ENCODE measurements at regions not wholly inside any gene's neighbourhood (a gene's known extent, or its start where the extent isn't known, plus 50 kb on each side); places are given as distances from the start of the nearest gene placed in this dataset.

GRCh38 chr12:14065616-14066015 lies 84.2 kb upstream of the GRIN2B start:
- TF ChIP-seq POLR2A (IDR thresholded peaks at IDR 0.05) (no peak), CTCF (IDR thresholded peaks at IDR 0.05) (no peak)
- Histone ChIP-seq H3K4me3 (replicated peaks in 1 of 3) (no peak overlapping the region), H3K9me3 (no peaks in the 10 kb centered on the region), H3K27ac (no peak overlapping the region), H3K27me3 (no peaks in the 10 kb centered on the region), H3K36me3 (no peaks in the 10 kb centered on the region), H3K4me1 (no peaks in the 10 kb centered on the region)
- 31 to 42% methylated on average over 1 of the region's 1 CpG for WGBS, 2 donors
- intact Hi-C loops (cut with DNase I) = no loop called here
- DNase-seq = no peak

GRCh38 chr12:14066021-14066420 lies 84.6 kb upstream of the GRIN2B start:
- TF ChIP-seq POLR2A (IDR thresholded peaks at IDR 0.05) (no peak), CTCF (IDR thresholded peaks at IDR 0.05) (no peak)
- Histone ChIP-seq H3K9me3 (no peaks in the 10 kb centered on the region), H3K27me3 (no peaks in the 10 kb centered on the region), H3K4me1 (no peaks in the 10 kb centered on the region), H3K36me3 (no peaks in the 10 kb centered on the region), H3K4me3 (replicated peaks in 1 of 3) (no peak overlapping the region), H3K27ac (no peak overlapping the region)
- no peak for DNase-seq
- intact Hi-C loops (cut with DNase I) = no loop called here

- TF ChIP-seq CTCF (IDR thresholded peaks at IDR 0.05) (no peak), POLR2A (IDR thresholded peaks at IDR 0.05) (no peak)
- no peaks in the 10 kb centered on the region for H3K4me1 ChIP-seq
- intact Hi-C loops (cut with DNase I) = no loop called here
- H3K27me3 ChIP-seq = no peaks in the 10 kb centered on the region
- no peak overlapping the region for H3K27ac ChIP-seq
- H3K4me3 ChIP-seq (replicated peaks in 1 of 3) = no peak overlapping the region
- WGBS, 2 donors = 59 to 61% methylated on average over 2 of the region's 2 CpGs
- H3K9me3 ChIP-seq = no peaks in the 10 kb centered on the region
- DNase-seq = no peak
- no peaks in the 10 kb centered on the region for H3K36me3 ChIP-seq
These were observed 87.6 kb upstream of the GRIN2B start for GRCh38 chr12:14068961-14069360.

- DNase-seq = no peak
- Histone ChIP-seq H3K36me3 (no peaks in the 10 kb centered on the region), H3K9me3 (no peaks in the 10 kb centered on the region), H3K27me3 (no peaks in the 10 kb centered on the region), H3K27ac (no peak overlapping the region), H3K4me3 (replicated peaks in 1 of 3) (no peak overlapping the region), H3K4me1 (no peaks in the 10 kb centered on the region)
- WGBS, 2 donors = 50 to 65% methylated on average over 1 of the region's 1 CpG
- TF ChIP-seq POLR2A (IDR thresholded peaks at IDR 0.05) (no peak), CTCF (IDR thresholded peaks at IDR 0.05) (no peak)
- intact Hi-C loops (cut with DNase I) = no loop called here
These were observed 90.4 kb upstream of the GRIN2B start for GRCh38 chr12:14071833-14072232.

- H3K27ac ChIP-seq = no peak overlapping the region
- intact Hi-C loops (cut with DNase I) = no loop called here
- H3K9me3 ChIP-seq = no peaks in the 10 kb centered on the region
- DNase-seq = no peak
- H3K36me3 ChIP-seq = no peaks in the 10 kb centered on the region
- no peaks in the 10 kb centered on the region for H3K4me1 ChIP-seq
- WGBS, 2 donors = 48 to 54% methylated on average over 1 of the region's 1 CpG
- no peak for TF ChIP-seq CTCF (IDR thresholded peaks at IDR 0.05)
- TF ChIP-seq POLR2A (IDR thresholded peaks at IDR 0.05) = no peak
- H3K27me3 ChIP-seq = no peaks in the 10 kb centered on the region
- no peak overlapping the region for H3K4me3 ChIP-seq (replicated peaks in 1 of 3)
These were observed 91.6 kb upstream of the GRIN2B start for GRCh38 chr12:14072987-14073386.

Measured in thyroid gland (tissue), 4 donors.